K562 (cell line): ENCODE measurements at regions not wholly inside any gene's neighbourhood (a gene's known extent, or its start where the extent isn't known, plus 50 kb on each side); places are given as distances from the start of the nearest gene placed in this dataset.
"Not testable (repeated sequence)": the region's sequence is repeated elsewhere in the genome, so short reads cannot be mapped to it uniquely, and the experiment has no call there.

Experiments used
- BMI1 ChIP-seq: fragments of 150-350 bp; IDR thresholded peaks from 2 replicates; pipeline ENCODE4 v1.6.1; 2014; ENCODE audit warnings: low read length
- CTCF ChIP-seq, 3 experiments: IDR thresholded peaks in 2 of 3; conservative IDR thresholded peaks in 1 of 3; 2 replicates each; pipeline ENCODE4 v1.5.1; 2011 to 2012; ENCODE audit warnings: low read length in 3 of 3, mild to moderate bottlenecking in 3 of 3, control low read depth in 2 of 3, improper control_type of control experiment in 1 of 3, inconsistent platforms in 1 of 3, low read depth in 1 of 3, mixed read lengths in 1 of 3, moderate library complexity in 1 of 3; ENCODE audit not compliant: insufficient read depth in 2 of 3
- ETV1 ChIP-seq: fragments of 450-650 bp; conservative IDR thresholded peaks from 2 replicates; pipeline ENCODE4 v1.6.1; 2016; ENCODE audit warnings: missing genetic modification characterization, control low read depth, low read depth, missing compliant biosample characterization

- TF ChIP-seq CTCF (IDR thresholded peaks at IDR 0.05 in 2 of 3, conservative IDR thresholded peaks at IDR 0.05 in 1 of 3; ENCODE audit: insufficient read depth in 2 of 3, low read depth in 1 of 3, low read length in 3 of 3); ETV1 (tag); BMI1: not testable (repeated sequence)
These were observed 70.8 kb downstream of the TBC1D26 start for GRCh38 chr17:15802917-15803316.
